Brain microvascular endothelial cell (primary cell): ENCODE measurements at regions not wholly inside any gene's neighbourhood (a gene's known extent, or its start where the extent isn't known, plus 50 kb on each side); places are given as distances from the start of the nearest gene placed in this dataset.
A peak's percentile ranks its signal among the peaks of the same experiment; 100 is the strongest.

Source experiments
- DNase-seq: peaks from one replicate; pipeline ENCODE4 v3.0.0-alpha.2; 2020
- H3K27ac ChIP-seq: fragments of 250-450 bp; sonication (Bioruptor Pico); 2 replicates; pipeline ENCODE4 v1.5.1; 2020; ENCODE audit warnings: mild to moderate bottlenecking, moderate library complexity
- H3K27me3 ChIP-seq: fragments of 250-450 bp; sonication (Bioruptor Pico); replicated peaks from 2 replicates; pipeline ENCODE4 v1.5.1; 2020; ENCODE audit warnings: mild to moderate bottlenecking
- H3K36me3 ChIP-seq: fragments of 250-450 bp; sonication (Bioruptor Pico); replicated peaks from 2 replicates; pipeline ENCODE4 v1.5.1; 2020; ENCODE audit warnings: mild to moderate bottlenecking
- H3K4me3 ChIP-seq: 2 replicates; pipeline ENCODE4 v1.5.1; 2011; ENCODE audit warnings: low read depth, mild to moderate bottlenecking, control low read depth, low read length, moderate library complexity
- CTCF ChIP-seq: IDR thresholded peaks from 2 replicates; pipeline ENCODE4 v1.5.1; 2011; ENCODE audit warnings: low read depth, mild to moderate bottlenecking, moderate library complexity, low read length, control low read depth, inconsistent platforms; ENCODE audit errors: missing control alignments
- in situ Hi-C: cut with HindIII; loops from 2 replicates; pipeline ENCODE4 v1.10.0; 2017; ENCODE audit warnings: low sequenced_read_pairs, low pct_ligation_motif_present

- peak; percentile 6 for DNase-seq
- no peak for TF ChIP-seq CTCF
- H3K36me3 ChIP-seq, result no peaks in the 10 kb centered on the region
- H3K27me3 ChIP-seq, result no peaks in the 10 kb centered on the region
- H3K4me3 ChIP-seq, result no peak overlapping the region
- in situ Hi-C loops, result no loop called here
- H3K27ac ChIP-seq, result no peak overlapping the region
Observed at GRCh38 chr4:20062054-20062453, 189.7 kb upstream of the SLIT2 start.

- no peak for DNase-seq
- no peaks in the 10 kb centered on the region for H3K27me3 ChIP-seq
- H3K36me3 ChIP-seq, result no peaks in the 10 kb centered on the region
- no peak overlapping the region for H3K4me3 ChIP-seq
- in situ Hi-C loops, result no loop called here
- H3K27ac ChIP-seq, result no peak overlapping the region
- TF ChIP-seq CTCF, result no peak
Observed at GRCh38 chr4:20050768-20051167, 200.9 kb upstream of the SLIT2 start.

DNA sequence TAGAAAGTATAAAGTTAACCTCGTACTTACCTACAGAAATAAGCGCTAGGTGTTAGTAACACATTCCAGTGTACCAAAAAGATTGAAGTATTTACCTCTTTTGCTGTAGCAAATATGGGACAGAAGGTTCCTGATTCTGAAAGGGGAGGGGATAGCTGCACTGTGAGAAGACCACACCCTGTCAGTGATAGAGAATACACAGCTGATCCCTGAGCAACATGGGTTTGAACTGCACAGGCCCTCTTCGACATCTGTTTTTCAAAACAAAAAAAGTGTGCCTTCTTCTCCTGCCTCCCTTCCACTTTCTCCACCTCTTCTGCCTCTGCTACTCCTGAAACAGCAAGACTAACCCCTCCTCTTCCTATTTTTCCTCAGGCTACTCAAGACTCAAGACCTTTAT is 201.8 kb upstream of the SLIT2 start:
- Histone ChIP-seq H3K27me3 (no peaks in the 10 kb centered on the region), H3K36me3 (no peaks in the 10 kb centered on the region), H3K27ac (no peak overlapping the region), H3K4me3 (no peak overlapping the region)
- in situ Hi-C loops, result no loop called here
- no peak for DNase-seq
- no peak for TF ChIP-seq CTCF

DNA sequence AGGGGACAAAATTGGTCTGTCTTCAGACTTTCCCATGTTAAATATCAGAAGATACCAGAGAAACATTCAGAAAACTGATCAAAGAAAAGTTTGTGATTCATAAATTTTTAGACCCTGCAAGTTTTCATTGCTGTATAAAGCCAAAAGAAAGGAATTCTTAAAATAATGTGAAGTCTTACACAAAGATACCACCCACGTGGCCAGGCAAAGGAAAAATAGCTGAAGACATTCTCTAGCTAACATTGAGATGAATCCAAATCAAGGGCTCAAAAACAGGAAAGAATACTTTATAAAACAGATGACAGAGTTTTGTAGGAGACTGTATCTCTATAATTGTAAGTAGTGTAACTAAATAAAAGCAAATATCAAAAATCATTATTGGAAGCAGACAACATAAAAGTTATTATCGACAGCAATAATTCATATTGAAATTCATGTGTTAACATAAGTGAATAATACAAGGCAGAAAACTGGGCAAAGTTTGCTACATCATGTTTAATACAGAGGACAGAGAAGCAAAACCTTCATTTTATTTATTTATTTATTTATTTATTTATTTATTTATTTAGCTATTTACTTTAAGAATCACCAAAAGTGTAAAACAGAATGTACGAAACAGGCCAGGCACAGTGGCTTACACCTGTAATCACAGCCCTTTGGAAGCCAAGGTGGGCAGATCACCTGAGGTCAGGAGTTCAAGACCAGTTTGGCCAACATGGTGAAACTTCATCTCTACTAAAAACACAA is 204.6 kb upstream of the SLIT2 start:
- Histone ChIP-seq H3K27ac (no peak overlapping the region), H3K36me3 (no peaks in the 10 kb centered on the region), H3K27me3 (no peaks in the 10 kb centered on the region), H3K4me3 (no peak overlapping the region)
- in situ Hi-C loops, result no loop called here
- TF ChIP-seq CTCF, result no peak
- peak; percentile 12 for DNase-seq

- Histone ChIP-seq H3K4me3 (no peak overlapping the region), H3K36me3 (no peaks in the 10 kb centered on the region), H3K27ac (no peak overlapping the region), H3K27me3 (no peaks in the 10 kb centered on the region)
- in situ Hi-C loops, result no loop called here
- TF ChIP-seq CTCF, result no peak
- DNase-seq, result no peak
Observed at GRCh38 chr4:20046179-20046578, 205.5 kb upstream of the SLIT2 start.

DNA sequence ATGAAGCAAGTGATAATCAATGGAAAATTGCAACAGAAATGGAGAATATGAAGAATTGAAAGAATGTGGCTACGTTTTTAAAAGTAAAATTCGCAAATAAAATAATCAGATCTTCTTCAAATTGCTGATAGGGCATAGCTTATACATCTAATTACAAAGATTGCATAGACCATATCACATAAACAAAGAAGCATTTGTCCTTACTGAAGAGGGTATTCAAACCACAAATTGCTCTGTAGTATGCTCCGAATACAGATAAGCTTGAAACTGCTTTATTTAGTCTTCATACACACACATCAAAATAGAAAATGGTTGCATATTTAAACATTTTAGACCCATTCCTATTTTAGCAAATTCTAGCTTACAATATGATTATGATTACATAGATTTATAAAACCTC is 206.7 kb upstream of the SLIT2 start:
- no peaks in the 10 kb centered on the region for H3K27me3 ChIP-seq
- H3K4me3 ChIP-seq, result no peak overlapping the region
- no peak for TF ChIP-seq CTCF
- no peak overlapping the region for H3K27ac ChIP-seq
- no peak for DNase-seq
- in situ Hi-C loops, result no loop called here
- H3K36me3 ChIP-seq, result no peaks in the 10 kb centered on the region
